ENCODE measurements at regions not wholly inside any gene's neighbourhood (a gene's known extent, or its start where the extent isn't known, plus 50 kb on each side); places are given as distances from the start of the nearest gene placed in this dataset.

GRCh38 chr12:87667378-87667777 is 361.8 kb downstream of the C12orf50 start:
- H3K4me3 ChIP-seq (ENCODE audit: low read depth in 1 of 5, low read length in 5 of 5): no peak overlapping the region
- peaks cover 0 to 2% (median 0%) of the 10 kb centered on the region in 5 donors for H3K4me1 ChIP-seq (ENCODE audit: control insufficient read depth in 5 of 5, insufficient read depth in 5 of 5, low read length in 5 of 5)
- H3K9me3 ChIP-seq (ENCODE audit: control insufficient read depth in 5 of 5, low read length in 5 of 5): no peaks in the 10 kb centered on the region
- H3K9ac ChIP-seq (ENCODE audit: low read length in 5 of 5): no peak overlapping the region
- H3K27ac ChIP-seq (ENCODE audit: low read depth, low read length): no peak overlapping the region
- no peaks in the 10 kb centered on the region for H3K36me3 ChIP-seq (ENCODE audit: control insufficient read depth in 5 of 5, insufficient read depth in 5 of 5, low read length in 5 of 5)
- H3K27me3 ChIP-seq (ENCODE audit: control insufficient read depth in 5 of 5, insufficient read depth in 4 of 5, low read length in 5 of 5): no peaks in the 10 kb centered on the region

DNA sequence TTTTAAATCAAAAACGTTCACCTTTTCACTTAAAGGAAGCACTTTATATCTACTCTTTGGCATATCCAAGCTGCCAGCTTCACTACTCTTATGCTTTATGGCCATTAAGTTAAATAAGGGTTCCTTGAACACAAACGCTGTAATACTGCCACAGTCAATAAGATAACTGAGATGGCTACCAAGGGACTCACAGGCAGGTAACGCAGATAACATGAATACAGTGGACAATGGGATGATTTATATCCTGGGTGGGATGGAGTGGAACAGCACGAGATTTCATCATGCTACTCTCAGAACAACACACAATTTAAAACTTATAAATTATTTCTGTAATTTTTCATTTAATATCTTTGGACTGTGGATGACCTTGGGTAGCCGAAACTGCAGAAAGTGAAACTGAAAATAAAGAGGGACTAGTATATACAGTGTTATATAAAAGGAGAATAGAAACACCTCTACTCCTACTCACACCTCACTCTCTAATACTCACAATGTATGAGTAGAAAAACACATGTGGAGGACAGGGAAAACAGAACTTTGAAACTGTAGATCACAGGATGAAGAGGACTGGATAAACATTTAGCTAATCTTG is 367.3 kb downstream of the C12orf50 start:
- no peaks in the 10 kb centered on the region for H3K27me3 ChIP-seq (ENCODE audit: control insufficient read depth in 5 of 5, insufficient read depth in 4 of 5, low read length in 5 of 5)
- peak overlapping the region; percentile 21 to 58 (median 44) for H3K4me3 ChIP-seq (ENCODE audit: low read depth in 1 of 5, low read length in 5 of 5)
- peaks cover 0 to 8% (median 5%) of the 10 kb centered on the region in 5 donors for H3K4me1 ChIP-seq (ENCODE audit: control insufficient read depth in 5 of 5, insufficient read depth in 5 of 5, low read length in 5 of 5)
- no peak overlapping the region for H3K27ac ChIP-seq (ENCODE audit: low read depth, low read length)
- no peaks in the 10 kb centered on the region for H3K9me3 ChIP-seq (ENCODE audit: control insufficient read depth in 5 of 5, low read length in 5 of 5)
- peak overlapping the region in 2 of 5 donors; percentile 26 to 31 for H3K9ac ChIP-seq (ENCODE audit: low read length in 5 of 5)
- H3K36me3 ChIP-seq (ENCODE audit: control insufficient read depth in 5 of 5, insufficient read depth in 5 of 5, low read length in 5 of 5): no peaks in the 10 kb centered on the region

DNA sequence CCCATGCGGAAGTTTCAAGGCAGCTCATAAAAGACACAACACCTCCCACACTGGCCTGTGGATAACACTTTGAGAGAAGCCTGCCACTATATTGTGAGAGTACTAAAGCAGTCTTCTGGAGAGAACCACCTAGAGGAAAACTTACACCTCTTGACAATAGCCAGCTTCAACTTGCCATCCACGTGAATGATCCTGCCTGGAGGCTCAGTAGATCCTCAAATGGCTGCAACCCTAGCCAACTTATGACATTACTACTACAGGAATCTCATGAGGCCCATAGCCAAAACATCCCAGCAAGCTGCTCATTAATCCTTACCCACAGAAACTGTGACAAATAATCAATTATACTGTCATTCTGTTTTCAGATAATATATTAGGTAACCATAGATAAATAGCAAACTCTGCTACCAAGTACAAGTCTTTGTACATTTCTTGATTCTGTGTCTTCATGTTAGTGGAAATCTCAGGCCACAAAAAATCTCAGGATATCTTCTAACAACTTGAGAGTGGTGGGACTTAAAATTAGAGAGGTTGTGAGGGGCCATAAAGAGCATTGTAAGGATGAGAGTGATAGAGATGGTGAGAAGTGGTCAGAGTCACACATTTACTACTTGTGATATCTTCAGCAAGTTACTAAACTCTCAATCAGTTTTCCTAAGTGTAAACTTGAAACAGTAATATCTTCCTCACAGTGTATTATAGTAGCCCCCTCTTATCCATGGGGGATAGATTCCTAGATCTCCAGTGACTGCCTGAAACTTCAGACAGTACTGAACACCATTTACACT is 368.0 kb downstream of the C12orf50 start:
- peaks cover 0 to 8% (median 5%) of the 10 kb centered on the region in 5 donors for H3K4me1 ChIP-seq (ENCODE audit: control insufficient read depth in 5 of 5, insufficient read depth in 5 of 5, low read length in 5 of 5)
- H3K27ac ChIP-seq (ENCODE audit: low read depth, low read length): no peak overlapping the region
- H3K36me3 ChIP-seq (ENCODE audit: control insufficient read depth in 5 of 5, insufficient read depth in 5 of 5, low read length in 5 of 5): no peaks in the 10 kb centered on the region
- peak overlapping the region in 2 of 5 donors; percentile 46 to 58 for H3K4me3 ChIP-seq (ENCODE audit: low read depth in 1 of 5, low read length in 5 of 5)
- no peaks in the 10 kb centered on the region for H3K27me3 ChIP-seq (ENCODE audit: control insufficient read depth in 5 of 5, insufficient read depth in 4 of 5, low read length in 5 of 5)
- H3K9ac ChIP-seq (ENCODE audit: low read length in 5 of 5): no peak overlapping the region
- H3K9me3 ChIP-seq (ENCODE audit: control insufficient read depth in 5 of 5, low read length in 5 of 5): no peaks in the 10 kb centered on the region

DNA sequence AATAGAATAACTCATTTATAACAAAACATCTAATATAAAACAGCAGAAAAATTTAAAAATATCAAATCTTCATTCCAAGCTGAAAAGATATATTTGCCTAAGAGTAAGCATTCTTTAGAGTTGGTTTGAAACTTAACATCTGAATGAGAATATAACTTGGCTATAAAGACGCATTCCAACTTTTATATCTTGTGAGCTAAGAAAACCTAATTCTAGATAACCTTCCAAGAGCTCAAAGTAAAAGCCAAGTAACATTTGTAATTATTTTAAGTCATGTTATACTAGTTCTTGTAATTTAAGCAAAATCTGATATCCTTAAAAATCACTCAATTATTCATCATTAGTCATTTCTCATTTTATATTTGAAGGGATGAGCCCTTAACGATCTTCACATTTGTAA is 368.9 kb downstream of the C12orf50 start:
- Histone ChIP-seq H3K36me3 (ENCODE audit: control insufficient read depth in 5 of 5, insufficient read depth in 5 of 5, low read length in 5 of 5) (no peaks in the 10 kb centered on the region), H3K27ac (ENCODE audit: low read depth, low read length) (no peak overlapping the region), H3K9ac (ENCODE audit: low read length in 5 of 5) (no peak overlapping the region), H3K4me1 (ENCODE audit: control insufficient read depth in 5 of 5, insufficient read depth in 5 of 5, low read length in 5 of 5) (peaks cover 0 to 8% (median 5%) of the 10 kb centered on the region in 5 donors), H3K9me3 (ENCODE audit: control insufficient read depth in 5 of 5, low read length in 5 of 5) (no peaks in the 10 kb centered on the region), H3K27me3 (ENCODE audit: control insufficient read depth in 5 of 5, insufficient read depth in 4 of 5, low read length in 5 of 5) (no peaks in the 10 kb centered on the region), H3K4me3 (ENCODE audit: low read depth in 1 of 5, low read length in 5 of 5) (no peak overlapping the region)

DNA sequence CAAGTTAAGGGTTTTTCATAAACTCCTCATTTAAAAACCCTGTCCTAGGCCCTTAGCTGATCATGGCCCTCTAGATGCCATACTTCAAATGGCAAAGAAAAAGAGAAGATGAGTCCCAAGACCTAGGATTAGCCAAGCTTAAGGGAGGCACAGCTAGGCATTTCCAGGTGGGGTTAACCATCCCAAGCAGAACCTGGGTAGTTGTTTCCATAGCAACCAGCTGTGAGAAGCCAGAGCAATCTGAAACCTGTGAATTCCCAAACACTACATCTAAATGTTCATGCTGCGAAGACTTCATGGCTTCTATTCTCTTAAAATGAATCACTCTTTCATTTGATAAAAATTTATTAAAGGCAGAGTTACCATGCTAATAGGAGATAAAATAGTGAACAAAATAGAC is 372.9 kb downstream of the C12orf50 start:
- Histone ChIP-seq H3K36me3 (ENCODE audit: control insufficient read depth in 5 of 5, insufficient read depth in 5 of 5, low read length in 5 of 5) (no peaks in the 10 kb centered on the region), H3K4me1 (ENCODE audit: control insufficient read depth in 5 of 5, insufficient read depth in 5 of 5, low read length in 5 of 5) (no peaks in the 10 kb centered on the region), H3K4me3 (ENCODE audit: low read depth in 1 of 5, low read length in 5 of 5) (no peak overlapping the region), H3K27ac (ENCODE audit: low read depth, low read length) (no peak overlapping the region), H3K27me3 (ENCODE audit: control insufficient read depth in 5 of 5, insufficient read depth in 4 of 5, low read length in 5 of 5) (no peaks in the 10 kb centered on the region), H3K9me3 (ENCODE audit: control insufficient read depth in 5 of 5, low read length in 5 of 5) (no peaks in the 10 kb centered on the region), H3K9ac (ENCODE audit: low read length in 5 of 5) (no peak overlapping the region)

DNA sequence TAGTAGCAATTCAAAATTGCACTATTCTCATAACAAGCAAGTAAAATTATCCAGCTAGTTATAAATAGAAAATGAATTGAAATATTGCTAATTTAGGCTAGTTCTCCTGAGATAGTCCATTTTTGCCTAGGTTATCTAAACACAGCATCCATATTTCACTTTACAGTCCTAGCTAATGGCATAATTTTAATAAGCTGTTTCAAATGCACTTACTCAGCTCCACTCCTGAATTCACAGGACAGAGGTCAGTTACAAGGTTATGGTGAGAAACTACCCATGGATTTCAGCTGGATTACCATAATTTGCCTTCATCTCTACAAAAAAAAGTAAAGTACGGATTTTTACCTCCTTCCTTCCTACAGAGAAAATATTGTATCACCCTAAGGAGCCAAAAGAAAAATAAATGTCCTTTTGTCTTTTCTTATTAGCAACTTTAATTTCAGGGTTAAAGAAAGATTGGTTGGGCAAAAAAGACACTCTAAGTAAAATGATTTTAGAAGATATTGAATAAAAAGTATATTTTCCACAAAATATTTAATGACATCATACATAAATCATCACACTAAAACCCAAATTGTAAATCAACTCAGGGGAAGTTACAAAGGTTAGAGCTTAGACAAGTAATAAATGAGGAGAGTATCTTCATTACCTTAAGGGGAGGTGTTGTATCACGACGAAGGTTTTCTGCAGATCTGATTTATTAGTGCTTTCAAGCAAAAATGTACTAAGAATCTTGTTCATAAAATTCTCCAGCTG is 377.4 kb downstream of the C12orf50 start:
- Histone ChIP-seq H3K27me3 (ENCODE audit: control insufficient read depth in 5 of 5, insufficient read depth in 4 of 5, low read length in 5 of 5) (no peaks in the 10 kb centered on the region), H3K36me3 (ENCODE audit: control insufficient read depth in 5 of 5, insufficient read depth in 5 of 5, low read length in 5 of 5) (no peaks in the 10 kb centered on the region)

GRCh38 chr12:87642245-87642644 is 387.0 kb downstream of the C12orf50 start:
- Histone ChIP-seq H3K9me3 (ENCODE audit: control insufficient read depth in 5 of 5, low read length in 5 of 5) (no peaks in the 10 kb centered on the region), H3K9ac (ENCODE audit: low read length in 5 of 5) (no peak overlapping the region), H3K27ac (ENCODE audit: low read depth, low read length) (no peak overlapping the region), H3K27me3 (ENCODE audit: control insufficient read depth in 5 of 5, insufficient read depth in 4 of 5, low read length in 5 of 5) (no peaks in the 10 kb centered on the region), H3K36me3 (ENCODE audit: control insufficient read depth in 5 of 5, insufficient read depth in 5 of 5, low read length in 5 of 5) (no peaks in the 10 kb centered on the region), H3K4me3 (ENCODE audit: low read depth in 1 of 5, low read length in 5 of 5) (no peak overlapping the region), H3K4me1 (ENCODE audit: control insufficient read depth in 5 of 5, insufficient read depth in 5 of 5, low read length in 5 of 5) (no peaks in the 10 kb centered on the region)

More for the DNA sequence above, 377.4 kb downstream of the C12orf50 start:
- Histone ChIP-seq H3K27ac (ENCODE audit: low read depth, low read length) (no peak overlapping the region), H3K9ac (ENCODE audit: low read length in 5 of 5) (no peak overlapping the region), H3K4me3 (ENCODE audit: low read depth in 1 of 5, low read length in 5 of 5) (no peak overlapping the region), H3K9me3 (ENCODE audit: control insufficient read depth in 5 of 5, low read length in 5 of 5) (no peaks in the 10 kb centered on the region), H3K4me1 (ENCODE audit: control insufficient read depth in 5 of 5, insufficient read depth in 5 of 5, low read length in 5 of 5) (no peaks in the 10 kb centered on the region)

DNA sequence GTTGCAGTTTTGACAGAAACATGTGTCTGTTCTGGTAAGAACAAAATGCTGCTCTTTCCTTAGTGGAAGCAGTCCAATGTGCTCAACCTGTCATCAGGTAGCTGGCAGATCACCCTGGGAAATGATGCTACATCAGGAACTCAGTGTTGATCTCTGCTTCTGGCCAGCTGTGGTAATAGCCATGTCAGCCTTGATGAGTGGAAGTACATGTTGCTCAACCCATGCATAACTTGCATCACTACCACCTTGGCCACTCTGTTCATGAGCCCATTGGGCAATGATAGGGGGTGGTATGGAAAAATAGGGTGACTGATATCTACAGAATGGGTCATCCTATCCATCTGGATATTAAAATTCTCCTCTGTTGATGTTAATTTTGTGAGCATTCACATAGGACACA is 411.0 kb downstream of the C12orf50 start:
- H3K27me3 ChIP-seq (ENCODE audit: control insufficient read depth in 5 of 5, insufficient read depth in 4 of 5, low read length in 5 of 5): no peaks in the 10 kb centered on the region
- H3K4me1 ChIP-seq (ENCODE audit: control insufficient read depth in 5 of 5, insufficient read depth in 5 of 5, low read length in 5 of 5): no peaks in the 10 kb centered on the region
- H3K27ac ChIP-seq (ENCODE audit: low read depth, low read length): no peak overlapping the region
- no peaks in the 10 kb centered on the region for H3K36me3 ChIP-seq (ENCODE audit: control insufficient read depth in 5 of 5, insufficient read depth in 5 of 5, low read length in 5 of 5)
- H3K9ac ChIP-seq (ENCODE audit: low read length in 5 of 5): no peak overlapping the region
- H3K4me3 ChIP-seq (ENCODE audit: low read depth in 1 of 5, low read length in 5 of 5): no peak overlapping the region
- H3K9me3 ChIP-seq (ENCODE audit: control insufficient read depth in 5 of 5, low read length in 5 of 5): no peaks in the 10 kb centered on the region

GRCh38 chr12:87612996-87613395 is 416.2 kb downstream of the C12orf50 start:
- Histone ChIP-seq H3K27me3 (ENCODE audit: control insufficient read depth in 5 of 5, insufficient read depth in 4 of 5, low read length in 5 of 5) (no peaks in the 10 kb centered on the region), H3K4me1 (ENCODE audit: control insufficient read depth in 5 of 5, insufficient read depth in 5 of 5, low read length in 5 of 5) (no peaks in the 10 kb centered on the region), H3K36me3 (ENCODE audit: control insufficient read depth in 5 of 5, insufficient read depth in 5 of 5, low read length in 5 of 5) (no peaks in the 10 kb centered on the region), H3K4me3 (ENCODE audit: low read depth in 1 of 5, low read length in 5 of 5) (no peak overlapping the region), H3K27ac (ENCODE audit: low read depth, low read length) (no peak overlapping the region), H3K9me3 (ENCODE audit: control insufficient read depth in 5 of 5, low read length in 5 of 5) (no peaks in the 10 kb centered on the region), H3K9ac (ENCODE audit: low read length in 5 of 5) (no peak overlapping the region)

- Histone ChIP-seq H3K9ac (ENCODE audit: low read length in 5 of 5) (no peak overlapping the region), H3K4me3 (ENCODE audit: low read depth in 1 of 5, low read length in 5 of 5) (no peak overlapping the region), H3K27ac (ENCODE audit: low read depth, low read length) (no peak overlapping the region), H3K27me3 (ENCODE audit: control insufficient read depth in 5 of 5, insufficient read depth in 4 of 5, low read length in 5 of 5) (no peaks in the 10 kb centered on the region), H3K36me3 (ENCODE audit: control insufficient read depth in 5 of 5, insufficient read depth in 5 of 5, low read length in 5 of 5) (no peaks in the 10 kb centered on the region), H3K9me3 (ENCODE audit: control insufficient read depth in 5 of 5, low read length in 5 of 5) (peaks cover 0 to 4% (median 0%) of the 10 kb centered on the region in 5 donors), H3K4me1 (ENCODE audit: control insufficient read depth in 5 of 5, insufficient read depth in 5 of 5, low read length in 5 of 5) (no peaks in the 10 kb centered on the region)
These were observed 420.9 kb downstream of the C12orf50 start for GRCh38 chr12:87608321-87608720.
